ENCODE measurements at regions not wholly inside any gene's neighbourhood (a gene's known extent, or its start where the extent isn't known, plus 50 kb on each side); places are given as distances from the start of the nearest gene placed in this dataset.

DNA sequence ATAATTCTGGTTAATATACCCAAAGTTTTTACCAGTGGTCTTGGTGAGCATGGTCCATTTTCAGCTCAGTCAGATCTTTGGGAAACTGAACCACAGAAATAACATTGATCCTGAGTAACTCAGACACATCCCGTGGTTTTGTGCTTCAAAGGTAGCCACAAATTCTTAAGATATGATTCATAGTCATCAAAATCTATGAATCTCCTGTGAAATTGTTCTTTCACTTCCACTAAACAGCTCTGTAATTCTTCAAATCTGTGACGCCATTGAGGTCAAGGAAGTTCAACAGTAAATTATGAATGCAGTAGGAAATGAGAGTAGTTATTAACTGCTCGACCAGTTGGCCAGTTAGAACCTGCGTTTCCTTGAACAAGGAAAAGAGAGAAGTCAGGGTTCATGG, 147.3 kb downstream of the IRS1 start:
- no peak for DNase-seq

DNA sequence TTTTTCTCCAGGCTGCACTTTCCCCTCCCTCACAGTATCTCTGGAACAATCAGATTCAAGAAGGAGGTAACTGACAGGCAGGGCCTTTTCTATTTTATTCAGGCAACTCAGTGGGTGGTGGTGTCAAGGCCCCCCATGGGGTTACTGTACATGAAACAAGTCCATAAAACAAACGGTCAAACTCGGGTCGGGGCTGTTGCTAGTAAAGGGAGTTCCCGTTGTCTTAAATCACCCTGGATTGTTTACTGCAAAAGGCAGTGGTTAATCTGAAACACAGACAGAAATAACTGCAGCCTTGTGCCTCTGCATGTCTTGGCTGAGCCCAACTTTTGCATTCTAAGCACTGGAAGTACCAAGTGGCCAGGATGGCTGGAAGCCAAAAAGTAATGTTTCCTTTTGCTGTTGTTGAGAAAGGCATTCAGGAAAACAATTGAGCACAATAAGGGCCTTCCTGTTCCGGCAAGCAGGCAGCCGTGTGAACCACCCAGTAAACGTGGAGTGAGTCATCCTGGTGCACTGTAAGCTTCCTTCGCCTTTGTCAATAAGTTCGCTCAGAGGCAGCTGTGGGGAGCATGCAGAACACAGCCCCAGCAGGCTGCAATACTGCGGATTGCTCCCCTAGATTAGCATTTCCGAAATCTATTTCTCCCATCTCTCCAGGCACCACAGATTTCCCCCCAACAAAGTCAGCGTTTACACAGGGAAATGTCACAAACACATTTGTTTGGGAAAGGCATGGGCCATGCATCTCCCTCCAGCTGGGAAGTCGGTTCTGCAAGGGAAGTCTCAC, 149.6 kb downstream of the IRS1 start:
- peak; percentile 30 for DNase-seq

DNA sequence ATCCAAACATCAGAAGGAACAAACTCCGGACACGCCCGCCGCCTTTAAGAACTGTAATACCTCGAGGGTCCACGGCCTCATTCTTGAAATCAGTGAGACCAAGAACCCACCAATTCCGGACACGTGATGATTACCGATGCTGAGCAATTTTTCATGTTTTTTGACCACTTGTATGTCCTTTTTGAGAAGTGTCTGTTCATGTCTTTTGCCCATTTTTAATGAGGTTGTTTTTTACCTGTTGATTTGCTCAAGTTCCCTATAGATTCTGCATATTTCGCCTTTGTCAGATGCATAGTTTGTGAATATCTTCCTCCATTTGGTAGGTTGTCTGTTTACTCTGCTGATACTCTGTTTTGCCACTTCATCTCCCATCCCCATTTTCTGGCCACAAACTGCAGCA, 150.4 kb downstream of the IRS1 start:
- no peak for DNase-seq

DNA sequence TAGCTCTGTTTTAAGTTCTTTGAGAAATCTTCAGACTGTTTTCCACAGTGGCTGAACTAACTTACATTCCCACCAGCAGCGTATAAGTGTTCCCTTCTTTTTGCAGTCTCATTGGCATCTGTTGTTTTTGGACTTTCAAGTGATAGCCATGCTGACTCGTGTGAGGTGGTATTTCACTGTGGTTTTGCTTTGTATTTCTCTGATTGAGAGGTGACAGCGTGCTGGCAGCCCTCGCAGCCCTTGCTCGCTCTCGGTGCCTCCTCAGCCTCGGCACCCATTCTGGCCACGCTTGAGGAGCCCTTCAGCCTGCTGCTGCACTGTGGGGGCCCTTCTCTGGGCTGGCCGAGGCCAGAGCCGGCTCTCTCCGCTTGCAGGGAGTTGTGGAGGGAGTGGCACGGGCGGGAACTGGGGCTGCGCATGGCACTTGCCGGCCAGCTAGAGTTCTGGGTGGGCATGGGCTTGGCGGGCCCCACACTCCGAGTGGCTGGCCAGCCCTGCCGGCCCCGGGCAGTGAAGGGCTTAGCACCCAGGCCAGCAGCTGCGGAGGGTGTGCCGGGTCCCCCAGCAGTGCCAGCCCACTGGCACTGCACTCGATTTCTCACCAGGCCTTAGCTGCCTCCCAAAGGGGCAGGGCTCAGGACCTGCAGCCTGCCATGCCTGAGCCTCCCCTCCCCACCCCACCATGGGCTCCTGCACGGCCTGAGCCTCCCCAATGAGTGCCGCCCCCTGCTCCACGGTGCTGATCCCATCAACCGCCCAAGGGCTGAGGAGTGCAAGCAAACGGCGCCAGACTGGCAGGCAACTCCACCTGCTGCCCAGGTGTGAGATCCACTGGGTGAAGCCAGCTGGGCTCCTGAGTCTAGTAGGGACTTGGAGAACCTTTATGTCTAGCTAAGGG, 151.8 kb downstream of the IRS1 start:
- no peak for DNase-seq

DNA sequence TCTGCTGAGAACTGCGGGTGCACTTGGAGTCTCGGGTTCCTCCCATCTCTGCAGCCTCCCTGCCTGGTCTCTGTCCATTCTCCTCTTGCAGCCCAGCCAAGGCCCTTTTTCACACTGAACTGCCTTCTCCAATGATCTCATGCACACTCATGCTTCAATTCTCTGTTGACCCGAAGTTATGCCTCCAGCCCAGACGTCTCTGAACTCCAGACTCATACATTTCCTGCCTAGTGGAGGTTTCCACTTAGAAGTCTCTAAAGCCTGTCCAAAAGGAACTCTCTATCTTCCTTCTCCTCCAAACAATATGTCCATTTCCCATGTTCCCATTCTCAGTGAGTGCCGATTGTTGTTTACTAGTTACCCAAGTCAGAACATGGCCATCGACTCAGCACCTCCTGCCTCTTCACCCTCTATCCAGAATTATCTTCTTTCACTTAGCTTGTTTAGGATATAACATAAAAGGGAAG, 155.2 kb downstream of the IRS1 start:
- DNase-seq = no peak

DNA sequence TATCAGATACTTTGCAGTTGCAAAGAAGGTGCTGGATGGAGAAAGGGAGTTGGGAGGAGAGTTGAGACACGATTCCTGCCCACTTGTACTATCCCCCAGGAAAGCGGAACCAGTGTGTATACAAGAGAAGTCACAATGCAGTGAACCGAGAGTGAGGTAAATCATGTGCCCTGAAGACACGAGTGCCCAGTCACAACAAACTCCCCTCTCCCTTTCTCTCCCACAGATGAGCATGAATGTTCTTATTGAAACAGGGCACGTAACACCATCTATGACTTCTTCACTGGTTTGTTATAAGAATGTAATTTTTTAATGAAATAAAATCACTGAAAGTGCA, 155.7 kb downstream of the IRS1 start:
- no peak for DNase-seq

DNA sequence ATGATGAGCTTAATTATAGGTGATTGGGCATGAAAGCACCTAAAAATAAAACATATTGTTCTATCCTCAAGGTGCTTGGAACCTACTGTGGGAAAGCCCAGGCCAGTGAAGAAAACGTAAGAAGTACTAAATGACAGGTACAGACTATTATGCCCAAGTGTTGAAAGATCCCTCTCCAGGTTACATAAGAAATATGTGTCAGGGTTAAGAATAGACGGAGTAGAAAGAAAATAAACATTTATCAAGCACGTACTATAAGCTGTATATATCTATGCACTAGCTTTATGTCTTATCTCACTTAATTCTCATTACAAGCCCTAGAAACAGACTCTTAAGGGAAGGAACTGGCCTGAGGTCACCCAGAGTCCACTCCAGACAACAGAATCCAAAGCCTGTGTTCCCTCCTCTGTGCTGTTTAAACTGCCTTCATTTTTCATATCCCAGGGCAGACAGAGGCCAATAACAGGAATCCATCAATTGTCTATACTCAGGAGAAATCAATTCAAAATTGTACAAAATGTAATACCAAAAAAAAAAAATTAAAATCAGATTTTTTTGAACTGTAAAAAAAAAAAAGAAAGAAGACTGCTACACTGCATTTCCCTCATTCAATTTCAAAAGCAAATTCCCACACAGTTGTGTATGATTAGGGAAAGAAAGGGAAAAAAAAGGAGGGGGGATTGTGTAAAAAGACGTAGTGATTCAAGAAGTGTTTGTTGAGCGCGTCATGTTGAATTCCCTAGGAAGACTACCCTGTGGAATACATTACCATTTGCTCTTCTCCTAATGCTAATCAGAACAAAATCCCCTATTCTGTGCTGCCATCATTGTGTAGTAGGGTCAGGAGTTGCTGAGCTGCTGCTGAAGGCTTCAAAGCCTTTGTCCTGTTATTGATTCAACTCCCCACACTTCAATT, 156.3 kb downstream of the IRS1 start:
- DNase-seq = no peak

DNA sequence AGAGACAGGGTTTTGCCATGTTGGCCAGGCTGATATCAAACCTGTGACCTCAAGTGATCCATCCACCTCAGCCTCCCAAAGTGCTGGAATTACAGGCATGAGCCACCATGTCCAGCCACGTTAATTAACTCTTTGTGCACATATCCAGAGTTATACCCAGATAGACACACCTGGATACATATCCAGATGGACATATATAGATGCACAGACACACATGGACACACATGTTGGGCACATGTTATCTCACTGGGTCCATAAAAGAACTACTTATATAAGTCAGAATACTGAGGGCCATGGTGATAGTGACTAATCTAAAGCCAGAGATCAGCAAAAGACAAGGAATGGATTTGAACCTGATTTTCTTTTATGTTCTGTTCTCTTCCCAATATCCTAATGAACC, 158.6 kb downstream of the IRS1 start:
- no peak for DNase-seq

DNA sequence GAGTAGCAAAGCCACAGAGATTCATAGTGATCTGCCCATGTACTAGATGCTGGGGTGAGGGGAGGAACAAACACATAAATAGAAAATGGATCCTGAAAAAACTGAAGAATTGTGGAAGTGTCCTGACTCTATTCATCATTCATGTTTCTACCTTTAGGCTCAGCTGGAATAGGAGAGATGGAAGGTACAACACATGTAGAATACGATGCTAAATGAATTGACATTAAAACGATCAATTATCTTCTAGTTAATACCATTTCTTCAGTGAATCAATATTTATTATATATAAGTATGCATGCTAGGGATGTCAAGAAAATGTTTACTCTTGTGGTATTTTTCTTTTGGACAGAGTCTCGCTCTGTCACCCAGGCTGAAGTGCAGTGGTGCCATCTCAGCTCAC, 159.1 kb downstream of the IRS1 start:
- DNase-seq = no peak

DNA sequence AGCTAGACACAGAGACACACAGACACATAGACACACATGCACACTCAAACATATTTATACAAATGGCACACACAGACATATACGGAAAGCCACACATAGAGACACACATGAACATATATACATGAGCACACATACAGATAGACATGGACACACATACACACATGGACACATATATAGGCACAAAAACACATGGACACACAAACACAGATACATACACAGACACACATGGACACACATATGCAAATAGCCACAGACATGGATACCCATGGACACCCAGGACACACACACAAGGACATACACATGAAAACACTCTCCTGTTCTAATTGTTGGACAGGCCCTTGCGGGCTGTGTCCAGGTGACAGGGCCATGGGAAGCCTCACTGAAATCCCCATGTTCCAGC, 160.1 kb downstream of the IRS1 start:
- DNase-seq = no peak

DNA sequence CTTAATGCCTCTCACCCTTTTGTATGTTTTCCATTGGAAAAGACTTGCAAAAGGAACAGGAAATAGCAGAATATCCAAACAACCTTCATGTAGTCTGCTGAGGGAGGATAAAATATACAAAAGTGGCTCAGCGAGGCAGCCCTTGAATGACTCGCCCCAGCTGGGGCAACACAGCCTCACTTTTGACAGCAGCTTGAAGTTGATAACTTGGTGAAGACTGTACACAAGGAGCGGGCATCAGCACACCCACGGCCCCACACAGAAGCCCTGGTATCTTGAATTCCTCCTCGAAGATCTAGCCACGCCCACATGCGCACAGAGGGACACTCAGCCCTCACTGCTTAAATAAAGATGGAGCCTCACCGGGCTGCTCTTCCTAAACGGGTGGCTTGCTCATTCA, 161.0 kb downstream of the IRS1 start:
- DNase-seq = no peak

DNA sequence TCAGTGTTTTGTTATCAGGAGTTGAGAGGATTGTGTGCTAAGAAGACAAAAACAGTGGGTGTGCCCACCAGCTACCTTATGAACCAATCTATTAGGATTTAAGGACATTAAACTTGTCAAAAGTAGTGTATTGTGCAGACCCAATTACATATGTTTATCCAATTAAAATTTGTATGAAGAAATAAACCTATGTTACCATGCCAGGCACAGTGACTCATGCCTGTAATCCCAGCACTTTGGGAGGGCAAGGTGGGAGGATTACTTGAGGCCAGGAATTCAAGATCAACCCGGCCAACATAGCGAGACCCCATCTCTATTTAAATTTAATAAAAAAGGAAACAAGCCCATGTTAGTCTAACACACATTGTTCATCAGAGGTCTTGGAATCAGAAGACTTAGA, 162.2 kb downstream of the IRS1 start:
- DNase-seq = no peak

DNA sequence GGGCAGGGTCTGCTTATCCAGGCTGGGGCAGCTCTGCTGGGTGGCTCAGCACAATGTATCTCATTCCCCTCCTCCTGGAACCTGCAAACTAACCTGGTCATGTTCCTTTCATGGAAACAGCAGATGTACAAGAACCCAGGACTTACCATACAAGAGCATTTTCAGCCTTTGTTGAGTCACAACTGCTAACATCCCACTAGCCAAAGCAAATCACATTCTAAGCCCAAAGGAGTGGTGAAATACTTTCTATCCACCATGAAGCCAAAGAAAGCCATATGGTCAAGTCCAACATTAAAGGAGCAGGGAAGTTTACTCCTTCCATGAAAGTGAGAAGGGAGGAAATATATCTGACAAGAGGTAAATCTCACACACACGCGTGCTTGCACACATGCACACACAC, 163.0 kb downstream of the IRS1 start:
- no peak for DNase-seq

DNA sequence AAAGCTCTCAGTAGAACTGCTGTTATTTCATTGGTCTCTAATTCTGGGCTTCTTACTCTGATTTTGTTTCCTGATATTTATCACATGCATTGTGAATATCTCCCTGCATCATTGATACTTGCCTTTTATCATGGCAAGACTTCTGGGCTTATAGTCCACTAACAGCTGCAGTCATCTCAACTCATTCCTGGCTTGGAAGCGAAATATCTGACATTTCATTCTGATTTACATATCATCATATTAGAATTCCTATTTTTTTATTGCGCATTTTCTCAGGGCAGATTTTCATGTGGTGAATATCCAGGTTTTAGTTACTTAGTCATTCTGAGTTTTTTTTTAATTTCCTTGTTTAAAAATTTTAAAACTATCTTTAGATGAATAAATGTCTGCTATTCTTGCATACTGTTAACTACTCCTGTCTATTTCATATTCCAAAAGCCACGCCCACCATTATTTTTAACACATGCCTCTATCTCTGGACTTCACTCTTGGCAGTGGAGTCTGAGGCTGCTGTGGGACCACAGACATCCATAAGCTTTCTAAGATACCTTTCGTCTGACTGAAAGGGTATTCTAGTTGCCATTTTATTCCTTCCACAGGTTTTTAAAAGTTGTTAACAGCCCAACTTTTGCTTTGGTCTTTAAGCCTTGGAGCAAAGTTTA, 164.5 kb downstream of the IRS1 start:
- DNase-seq = no peak

DNA sequence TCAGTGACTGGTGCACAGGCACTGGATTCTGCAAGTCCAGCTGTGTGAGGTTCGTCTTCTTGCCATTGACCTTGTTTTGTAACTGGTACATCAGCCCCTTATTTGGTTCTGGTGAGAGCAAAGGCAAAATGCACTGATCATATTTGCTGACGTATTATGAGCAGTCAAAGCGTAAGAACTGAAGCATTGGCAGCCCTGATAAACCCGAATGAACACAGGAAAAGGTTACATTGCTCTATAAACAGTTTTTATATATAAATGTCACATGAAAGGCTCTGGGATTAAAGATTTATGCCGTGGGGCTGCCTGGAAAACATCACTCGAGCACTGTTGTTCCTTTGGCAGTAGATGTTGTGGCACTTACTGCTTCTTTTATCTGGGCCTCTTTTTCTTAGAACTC, 167.9 kb downstream of the IRS1 start:
- DNase-seq = no peak

DNA sequence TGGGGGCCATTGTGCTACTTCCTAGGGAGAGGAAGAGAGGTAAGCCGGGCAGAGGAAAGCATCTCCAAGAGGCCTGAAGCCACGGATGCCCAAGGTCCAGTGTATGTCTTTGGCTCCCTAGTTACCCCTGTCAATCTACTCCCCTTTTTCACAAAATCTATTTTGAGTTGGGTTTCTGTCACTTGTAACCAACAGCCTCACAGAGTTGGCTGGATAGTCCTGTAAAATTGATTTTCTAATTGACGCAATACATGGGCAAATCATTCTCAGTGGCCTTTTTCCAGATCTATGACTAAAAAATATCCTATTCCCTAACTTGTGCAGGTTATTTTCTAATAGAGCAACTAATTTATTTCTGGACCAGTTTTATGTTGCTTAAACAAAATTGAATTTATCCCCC, 168.4 kb downstream of the IRS1 start:
- no peak for DNase-seq

DNA sequence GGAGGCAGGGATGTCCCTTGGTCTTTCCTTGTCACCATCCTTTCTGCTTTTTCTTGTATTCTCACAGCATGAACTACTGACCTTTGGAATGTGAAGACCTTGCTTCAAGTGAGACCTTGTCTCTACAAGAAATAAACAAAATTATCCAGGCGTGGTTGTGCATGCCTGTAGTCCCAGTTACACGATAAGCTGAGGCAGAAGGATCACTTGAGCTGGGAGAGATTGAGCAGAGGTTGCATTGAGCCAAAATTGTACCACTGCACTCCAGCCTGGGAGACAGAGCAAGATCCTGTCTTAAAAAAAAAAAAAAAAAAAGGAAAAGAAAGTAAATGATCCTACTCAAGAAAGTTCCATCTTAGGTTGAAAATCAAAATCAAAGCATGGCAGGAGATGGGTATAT, 173.7 kb downstream of the IRS1 start:
- no peak for DNase-seq

DNA sequence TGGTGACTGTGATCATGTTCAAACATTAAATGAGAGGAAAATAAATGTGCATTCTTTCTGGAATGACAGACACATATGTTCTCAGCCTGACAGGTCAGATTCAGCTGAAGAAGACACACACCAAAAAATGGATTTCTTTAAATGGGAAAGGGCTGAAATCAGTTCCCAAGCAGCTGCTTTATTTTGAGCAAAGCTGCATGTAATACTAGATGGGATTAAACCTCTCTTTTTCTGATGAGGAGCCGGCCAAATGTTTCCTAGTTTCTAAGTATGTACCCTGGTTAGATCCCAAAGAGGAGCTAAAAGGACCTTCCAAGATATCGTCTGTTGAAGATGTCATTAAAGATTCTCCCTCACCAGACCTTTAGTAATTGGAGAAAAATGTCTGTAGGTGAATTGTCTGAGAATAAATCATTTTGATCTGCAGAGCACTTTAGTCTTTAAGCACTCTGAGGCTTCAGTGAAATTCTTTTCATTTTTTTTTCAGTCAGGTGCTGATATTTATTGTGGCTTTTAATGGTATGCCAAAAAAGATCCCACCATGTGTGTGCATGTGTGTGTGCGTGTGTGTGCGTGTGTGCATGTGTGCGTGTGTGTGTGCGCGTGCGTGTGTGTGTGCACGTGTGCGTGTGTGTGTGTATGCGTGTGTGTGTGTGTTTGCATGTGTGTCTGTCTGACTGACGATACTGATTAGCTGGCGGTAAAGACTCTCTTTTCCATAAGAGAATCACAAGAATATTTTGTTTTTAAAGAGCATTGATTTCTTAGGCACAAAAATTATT, 175.8 kb downstream of the IRS1 start:
- DNase-seq = no peak

DNA sequence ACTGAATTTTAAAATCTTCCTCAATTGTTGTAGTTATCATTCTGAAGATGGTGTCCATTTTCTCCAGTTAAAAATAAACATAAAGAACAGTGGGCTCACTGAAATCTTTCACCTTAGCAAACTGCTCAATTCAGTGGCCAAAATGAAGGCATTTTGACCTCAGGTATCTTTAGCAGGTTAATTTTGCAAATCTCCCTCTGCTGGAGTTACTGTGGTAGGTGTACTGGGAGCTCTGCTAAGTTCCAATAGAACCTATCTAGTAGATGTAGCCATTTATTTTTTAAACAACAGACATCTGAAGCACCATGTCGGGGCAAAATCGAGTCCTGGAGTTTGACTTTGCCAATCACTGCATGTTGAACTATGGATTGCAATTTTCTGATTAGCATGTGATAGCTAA, 177.1 kb downstream of the IRS1 start:
- no peak for DNase-seq

DNA sequence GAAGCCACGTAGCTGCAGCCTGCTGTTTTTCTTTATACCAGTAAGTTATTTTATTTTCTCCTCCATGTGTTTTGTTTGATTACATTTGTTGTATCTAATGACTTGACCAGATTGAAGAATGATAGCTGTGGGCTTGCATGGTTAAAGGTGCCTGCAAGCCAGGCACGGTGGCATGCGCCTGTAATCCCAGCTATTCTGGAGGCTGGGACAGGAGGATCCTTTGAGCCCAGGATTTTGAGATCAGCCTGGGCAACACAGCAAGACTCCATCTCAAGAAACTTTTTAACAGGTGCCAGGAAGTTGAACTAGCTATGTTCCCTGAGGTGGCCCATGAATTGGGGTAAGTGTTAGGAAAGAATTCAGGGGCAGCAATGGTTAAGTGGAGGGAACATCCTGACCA, 179.4 kb downstream of the IRS1 start:
- DNase-seq = no peak

DNA sequence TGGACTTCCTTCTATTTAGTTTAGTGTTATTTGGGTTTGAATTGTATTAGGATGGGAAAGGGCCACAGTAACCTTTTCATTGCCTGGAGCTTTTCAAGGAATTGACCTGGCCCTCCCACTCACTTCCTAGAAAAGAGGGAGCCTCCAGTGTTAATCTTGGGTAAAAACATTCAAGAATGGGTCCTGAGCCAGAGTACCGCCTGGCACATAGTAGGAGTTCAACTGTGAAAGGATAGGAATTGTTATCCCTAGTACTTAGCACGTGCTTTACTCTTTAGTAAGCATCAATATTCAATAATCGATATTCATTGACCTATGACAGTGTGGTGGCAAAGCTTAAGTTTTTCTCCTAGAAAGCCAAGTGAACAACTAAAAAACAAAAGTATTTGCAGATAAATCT, 179.9 kb downstream of the IRS1 start:
- no peak for DNase-seq

Data from CD4-positive, alpha-beta T cell treated with Interferon gamma for 1 hour (primary cell).